Activated T-cell treated with anti-CD3 and anti-CD28 coated beads, Interleukin-2, amount 50 U/mL, for 24 hours (primary cell): ENCODE measurements at regions not wholly inside any gene's neighbourhood (a gene's known extent, or its start where the extent isn't known, plus 50 kb on each side); places are given as distances from the start of the nearest gene placed in this dataset.
"Not testable (repeated sequence)": the region's sequence is repeated elsewhere in the genome, so short reads cannot be mapped to it uniquely, and the experiment has no call there.

ENCODE experiments used
- DNase-seq: peaks from one replicate; pipeline ENCODE4 v3.0.0-alpha.2; 2020
- H3K27ac Mint-ChIP-seq: 2 replicates; pipeline ENCODE4 v1.8.0; 2020; ENCODE audit warnings: mild to moderate bottlenecking, mixed read lengths
- H3K27me3 Mint-ChIP-seq: 2 replicates; pipeline ENCODE4 v1.8.0; 2020; ENCODE audit warnings: mixed read lengths
- H3K36me3 Mint-ChIP-seq: 2 replicates; pipeline ENCODE4 v1.8.0; 2020; ENCODE audit warnings: low read depth, mixed read lengths
- H3K4me1 Mint-ChIP-seq: 2 replicates; pipeline ENCODE4 v1.8.0; 2020; ENCODE audit warnings: low read depth, mixed read lengths
- H3K4me3 Mint-ChIP-seq: 2 replicates; pipeline ENCODE4 v1.8.0; 2020; ENCODE audit warnings: mild to moderate bottlenecking, moderate library complexity, mixed read lengths
- H3K9me3 Mint-ChIP-seq: 2 replicates; pipeline ENCODE4 v1.8.0; 2020; ENCODE audit warnings: mixed read lengths

GRCh38 chr13:61600360-61601033 lies 184.8 kb upstream of the PCDH20 start:
- H3K27ac Mint-ChIP-seq: no peak overlapping the region
- no peak for DNase-seq
- peaks cover 15% of the 10 kb centered on the region for H3K9me3 Mint-ChIP-seq
- H3K36me3 Mint-ChIP-seq: no peaks in the 10 kb centered on the region
- no peaks in the 10 kb centered on the region for H3K27me3 Mint-ChIP-seq
- H3K4me1 Mint-ChIP-seq: no peaks in the 10 kb centered on the region
- H3K4me3 Mint-ChIP-seq: no peak overlapping the region

GRCh38 chr13:61592489-61592888 lies 176.8 kb upstream of the PCDH20 start:
- Mint-ChIP-seq H3K36me3 (no peaks in the 10 kb centered on the region), H3K4me1 (no peaks in the 10 kb centered on the region), H3K9me3 (peaks cover 7% of the 10 kb centered on the region), H3K27me3 (no peaks in the 10 kb centered on the region), H3K4me3 (no peak overlapping the region), H3K27ac (no peak overlapping the region)
- no peak for DNase-seq

- Mint-ChIP-seq H3K4me1 (no peaks in the 10 kb centered on the region), H3K27me3 (no peaks in the 10 kb centered on the region), H3K27ac (no peak overlapping the region), H3K36me3 (no peaks in the 10 kb centered on the region), H3K9me3 (peaks cover 14% of the 10 kb centered on the region), H3K4me3 (no peak overlapping the region)
- DNase-seq: no peak
These were observed 160.3 kb upstream of the PCDH20 start for GRCh38 chr13:61575973-61576372.

- no peaks in the 10 kb centered on the region for H3K36me3 Mint-ChIP-seq
- H3K27ac Mint-ChIP-seq: no peak overlapping the region
- H3K27me3 Mint-ChIP-seq: no peaks in the 10 kb centered on the region
- no peak overlapping the region for H3K4me3 Mint-ChIP-seq
- DNase-seq: no peak
- H3K4me1 Mint-ChIP-seq: no peaks in the 10 kb centered on the region
- H3K9me3 Mint-ChIP-seq: peaks cover 14% of the 10 kb centered on the region
These were observed 148.0 kb upstream of the PCDH20 start for GRCh38 chr13:61563645-61564044.

- no peak overlapping the region for H3K27ac Mint-ChIP-seq
- no peaks in the 10 kb centered on the region for H3K27me3 Mint-ChIP-seq
- DNase-seq: no peak
- no peaks in the 10 kb centered on the region for H3K36me3 Mint-ChIP-seq
- H3K4me3 Mint-ChIP-seq: no peak overlapping the region
- peaks cover 8% of the 10 kb centered on the region for H3K9me3 Mint-ChIP-seq
- H3K4me1 Mint-ChIP-seq: no peaks in the 10 kb centered on the region
These were observed 131.3 kb upstream of the PCDH20 start for GRCh38 chr13:61546911-61547310.

GRCh38 chr13:61546413-61546812 lies 130.8 kb upstream of the PCDH20 start:
- H3K9me3 Mint-ChIP-seq: peaks cover 8% of the 10 kb centered on the region
- no peaks in the 10 kb centered on the region for H3K27me3 Mint-ChIP-seq
- no peak overlapping the region for H3K4me3 Mint-ChIP-seq
- no peak for DNase-seq
- no peak overlapping the region for H3K27ac Mint-ChIP-seq
- H3K36me3 Mint-ChIP-seq: no peaks in the 10 kb centered on the region
- H3K4me1 Mint-ChIP-seq: no peaks in the 10 kb centered on the region

GRCh38 chr13:61536433-61536832 lies 120.8 kb upstream of the PCDH20 start:
- H3K4me1 Mint-ChIP-seq: no peaks in the 10 kb centered on the region
- no peak for DNase-seq
- H3K27ac Mint-ChIP-seq: no peak overlapping the region
- no peaks in the 10 kb centered on the region for H3K36me3 Mint-ChIP-seq
- H3K4me3 Mint-ChIP-seq: no peak overlapping the region
- no peaks in the 10 kb centered on the region for H3K27me3 Mint-ChIP-seq
- H3K9me3 Mint-ChIP-seq: peaks cover 8% of the 10 kb centered on the region

GRCh38 chr13:61531383-61532065 lies 115.9 kb upstream of the PCDH20 start:
- no peaks in the 10 kb centered on the region for H3K36me3 Mint-ChIP-seq
- no peaks in the 10 kb centered on the region for H3K4me1 Mint-ChIP-seq
- no peak for DNase-seq
- no peak overlapping the region for H3K27ac Mint-ChIP-seq
- H3K27me3 Mint-ChIP-seq: no peaks in the 10 kb centered on the region
- peaks cover 13% of the 10 kb centered on the region for H3K9me3 Mint-ChIP-seq
- no peak overlapping the region for H3K4me3 Mint-ChIP-seq

GRCh38 chr13:61519214-61519613 lies 103.6 kb upstream of the PCDH20 start:
- H3K4me1 Mint-ChIP-seq, H3K27me3 Mint-ChIP-seq, H3K36me3 Mint-ChIP-seq, DNase-seq, H3K4me3 Mint-ChIP-seq, H3K27ac Mint-ChIP-seq, H3K9me3 Mint-ChIP-seq: not testable (repeated sequence)

- Mint-ChIP-seq H3K27ac (no peak overlapping the region), H3K4me1 (no peaks in the 10 kb centered on the region)
These were observed 93.3 kb upstream of the PCDH20 start for GRCh38 chr13:61508936-61509335.

GRCh38 chr13:61500176-61500575 lies 84.5 kb upstream of the PCDH20 start:
- no peaks in the 10 kb centered on the region for H3K36me3 Mint-ChIP-seq
- no peaks in the 10 kb centered on the region for H3K27me3 Mint-ChIP-seq
- no peaks in the 10 kb centered on the region for H3K4me1 Mint-ChIP-seq
- peaks cover 5% of the 10 kb centered on the region for H3K9me3 Mint-ChIP-seq
- no peak for DNase-seq
- H3K4me3 Mint-ChIP-seq: no peak overlapping the region
- H3K27ac Mint-ChIP-seq: no peak overlapping the region

More at GRCh38 chr13:61508936-61509335, 93.3 kb upstream of the PCDH20 start:
- H3K4me3 Mint-ChIP-seq: no peak overlapping the region
- DNase-seq: no peak
- H3K36me3 Mint-ChIP-seq: no peaks in the 10 kb centered on the region
- peaks cover 10% of the 10 kb centered on the region for H3K9me3 Mint-ChIP-seq
- no peaks in the 10 kb centered on the region for H3K27me3 Mint-ChIP-seq

GRCh38 chr13:61495648-61496047 lies 80.0 kb upstream of the PCDH20 start:
- H3K36me3 Mint-ChIP-seq: no peaks in the 10 kb centered on the region

GRCh38 chr13:61493556-61493955 lies 77.9 kb upstream of the PCDH20 start:
- not testable (repeated sequence) for H3K27ac Mint-ChIP-seq, DNase-seq, H3K9me3 Mint-ChIP-seq, H3K4me3 Mint-ChIP-seq, H3K4me1 Mint-ChIP-seq, H3K27me3 Mint-ChIP-seq, H3K36me3 Mint-ChIP-seq

More at GRCh38 chr13:61495648-61496047, 80.0 kb upstream of the PCDH20 start:
- DNase-seq: no peak
- no peak overlapping the region for H3K4me3 Mint-ChIP-seq
- peaks cover 8% of the 10 kb centered on the region for H3K9me3 Mint-ChIP-seq
- no peaks in the 10 kb centered on the region for H3K4me1 Mint-ChIP-seq
- no peak overlapping the region for H3K27ac Mint-ChIP-seq
- no peaks in the 10 kb centered on the region for H3K27me3 Mint-ChIP-seq

GRCh38 chr13:61486496-61486895 lies 70.8 kb upstream of the PCDH20 start:
- DNase-seq: no peak
- Mint-ChIP-seq H3K36me3 (no peaks in the 10 kb centered on the region), H3K27me3 (no peaks in the 10 kb centered on the region), H3K4me1 (no peaks in the 10 kb centered on the region), H3K4me3 (no peak overlapping the region), H3K27ac (no peak overlapping the region), H3K9me3 (peaks cover 10% of the 10 kb centered on the region)

GRCh38 chr13:61485128-61485765 lies 69.6 kb upstream of the PCDH20 start:
- no peak overlapping the region for H3K27ac Mint-ChIP-seq
- no peaks in the 10 kb centered on the region for H3K36me3 Mint-ChIP-seq
- no peak for DNase-seq
- no peak overlapping the region for H3K4me3 Mint-ChIP-seq
- H3K9me3 Mint-ChIP-seq: peaks cover 11% of the 10 kb centered on the region
- no peaks in the 10 kb centered on the region for H3K4me1 Mint-ChIP-seq
- no peaks in the 10 kb centered on the region for H3K27me3 Mint-ChIP-seq
